K562 (cell line): ENCODE measurements at regions not wholly inside any gene's neighbourhood (a gene's known extent, or its start where the extent isn't known, plus 50 kb on each side); places are given as distances from the start of the nearest gene placed in this dataset.

ENCODE experiments used
- ATAC-seq: fragments of 200-7000 bp; cut with Tn5 transposase; 3 replicates; pipeline ENCODE4 v1.9.1; 2020; ENCODE audit warnings: moderate library complexity
- BruUV-seq: library from RNA; stranded (reverse); fragments of 400-500 nt; replicated peaks from 2 replicates; lab custom pipeline; 2021; lab: Mats Ljungman, UMichigan
- CTCF ChIA-PET: fragments of 300-600 bp; formaldehyde crosslinking; extraction: SDS; loops from one replicate; lab custom pipeline; 2021; ENCODE audit warnings: low intra/inter-chr PET ratio; lab: Yijun Ruan, JAX
- POLR2A ChIA-PET: fragments of 300-600, 350-650 bp; sonication (Branson Sonifier 250); formaldehyde crosslinking; extraction: SDS; loops from one replicate; lab custom pipeline; 2021; ENCODE audit warnings: antibody characterized with exemption, inconsistent platforms; lab: Yijun Ruan, JAX
- DNase-seq, 4 experiments: peaks; one replicate each; pipeline versions ENCODE4 v3.0.0 to v3.0.0-alpha.2; 2011 to 2018; ENCODE audit warnings: low spot score in 3 of 4, mixed read lengths in 3 of 4; ENCODE audit errors: extremely low read depth in 1 of 4
- FAIRE-seq: peaks from 2 replicates; lab custom pipeline; 2011; peaks lifted over from hg19 to GRCh38; lab: Jason Lieb, UNC
- H2AFZ ChIP-seq: 2 replicates; pipeline ENCODE4 v1.6.0; 2011; ENCODE audit warnings: low read depth, low read length, control low read depth, inconsistent platforms
- H3K27ac ChIP-seq: fragments of 200-600 bp; 3 replicates; pipeline ENCODE4 v1.8.0; 2011; ENCODE audit warnings: low read depth, mild to moderate bottlenecking, control low read depth, inconsistent platforms, low read length, moderate library complexity, mixed read lengths; ENCODE audit errors: extremely low read depth
- H3K27me3 ChIP-seq, 2 experiments: fragments of 300-600 bp in 1 of 2; 2 replicates in 1 of 2; 3 replicates in 1 of 2; pipeline versions ENCODE4 v1.6.0 to v1.8.0; 2011; ENCODE audit warnings: inconsistent platforms in 2 of 2, low read length in 2 of 2, mild to moderate bottlenecking in 1 of 2, mixed read lengths in 1 of 2, moderate library complexity in 1 of 2; ENCODE audit not compliant: control insufficient read depth in 2 of 2, insufficient read depth in 2 of 2
- H3K36me3 ChIP-seq: fragments of 300-600 bp; 3 replicates; pipeline ENCODE4 v1.8.0; 2011; ENCODE audit warnings: mild to moderate bottlenecking, low read length, inconsistent platforms; ENCODE audit not compliant: control insufficient read depth, insufficient read depth
- H3K4me1 ChIP-seq, 2 experiments: fragments of 200-600 bp in 1 of 2; replicated peaks in 1 of 2; 2 replicates in 1 of 2; 3 replicates in 1 of 2; pipeline versions ENCODE4 v1.5.1 to v1.8.0; 2011; ENCODE audit warnings: inconsistent platforms in 2 of 2, low read length in 2 of 2, mild to moderate bottlenecking in 1 of 2, mixed read lengths in 1 of 2, moderate library complexity in 1 of 2; ENCODE audit not compliant: control insufficient read depth in 2 of 2, insufficient read depth in 2 of 2
- H3K4me2 ChIP-seq: 2 replicates; pipeline ENCODE4 v1.6.1; 2011; ENCODE audit warnings: low read length, control low read depth, inconsistent platforms, mixed read lengths; ENCODE audit not compliant: insufficient read depth
- H3K4me3 ChIP-seq: fragments of 200-600 bp; sonication (generic), shearing (Covaris generic); 2 replicates; pipeline ENCODE4 v1.5.1; 2016; ENCODE audit warnings: control low read depth, inconsistent platforms
- H3K79me2 ChIP-seq: fragments of 200-600 bp; 3 replicates; pipeline ENCODE4 v1.8.0; 2011; ENCODE audit warnings: low read length, inconsistent platforms; ENCODE audit not compliant: control insufficient read depth, insufficient read depth
- H3K9ac ChIP-seq, 2 experiments: 2 replicates each; pipeline versions ENCODE4 v1.6.0 to v1.6.1; 2011; ENCODE audit warnings: low read depth in 2 of 2, low read length in 2 of 2, control low read depth in 1 of 2, inconsistent platforms in 1 of 2, mild to moderate bottlenecking in 1 of 2, mixed read lengths in 1 of 2; ENCODE audit not compliant: insufficient read depth in 1 of 2
- H3K9me1 ChIP-seq: one replicate; pipeline ENCODE4 v1.6.0; 2011; ENCODE audit warnings: inconsistent platforms, mild to moderate bottlenecking, low read length, moderate library complexity; ENCODE audit not compliant: control insufficient read depth, insufficient read depth
- H3K9me3 ChIP-seq: replicated peaks from 2 replicates; pipeline ENCODE4 v1.5.1; 2011; ENCODE audit warnings: low read depth, low read length, inconsistent platforms; ENCODE audit not compliant: control insufficient read depth, insufficient read depth
- H4K20me1 ChIP-seq: replicated peaks from 2 replicates; pipeline ENCODE4 v1.6.1; 2011; ENCODE audit warnings: low read length, inconsistent platforms, mixed read lengths; ENCODE audit not compliant: control insufficient read depth, insufficient read depth
- ILK ChIP-seq: fragments of 450-650 bp; IDR thresholded peaks from 2 replicates; pipeline ENCODE4 v1.6.1; 2016; ENCODE audit warnings: missing genetic modification characterization, low read depth, mild to moderate bottlenecking, missing compliant biosample characterization, moderate library complexity, borderline replicate concordance
- KAT2B ChIP-seq: IDR thresholded peaks from one replicate; pipeline ENCODE4 v1.6.1; 2012; ENCODE audit warnings: low read depth, mild to moderate bottlenecking, control low read depth, inconsistent platforms, low read length, moderate library complexity
- L3MBTL2 ChIP-seq: fragments of 450-650 bp; IDR thresholded peaks from 2 replicates; pipeline ENCODE4 v1.6.1; 2016; ENCODE audit warnings: mild to moderate bottlenecking, moderate library complexity
- NR3C1 ChIP-seq: sonication (generic); formaldehyde crosslinking; IDR thresholded peaks from 2 replicates; pipeline ENCODE4 v1.8.1; 2022; ENCODE audit warnings: missing genetic modification reagents
- RBM14 ChIP-seq: fragments of 200-400 bp; formaldehyde crosslinking; IDR thresholded peaks from 2 replicates; pipeline ENCODE4 v1.6.1; 2018; ENCODE audit warnings: low read depth, mild to moderate bottlenecking, low read length, moderate library complexity, borderline replicate concordance; ENCODE audit not compliant: insufficient read depth
- RNF2 ChIP-seq: sonication (generic); IDR thresholded peaks from 2 replicates; pipeline ENCODE4 v1.6.1; 2016
- SIN3B ChIP-seq: fragments of 450-650 bp; IDR thresholded peaks from 2 replicates; pipeline ENCODE4 v1.6.1; 2017; ENCODE audit warnings: low read depth, mild to moderate bottlenecking, moderate library complexity
- SMARCB1 ChIP-seq: IDR thresholded peaks from 2 replicates; pipeline ENCODE4 v1.6.1; 2011; ENCODE audit warnings: improper control_type of control experiment, low read depth; ENCODE audit not compliant: insufficient read length
- SMARCC2 ChIP-seq: fragments of 450-650 bp; IDR thresholded peaks from 2 replicates; pipeline ENCODE4 v1.6.1; 2017; ENCODE audit warnings: antibody characterized with exemption, moderate library complexity, mild to moderate bottlenecking, low read depth
- TCFL5 ChIP-seq: fragments of 250-450 bp; sonication (Bioruptor Pico); conservative IDR thresholded peaks from 2 replicates; pipeline ENCODE4 v1.6.1; 2021; ENCODE audit warnings: mild to moderate bottlenecking, moderate library complexity, matching md5 sums
- whole genome bisulfite sequencing: fragments of 100-300 bp; shearing (Covaris generic); methylation state at CpG from one replicate; pipeline ENCODE4 v1.1.6; 2016; ENCODE audit warnings: low coverage, mixed read lengths; ENCODE audit not compliant: insufficient coverage; ENCODE audit errors: missing lambda C conversion rate; 5-methylcytosine and 5-hydroxymethylcytosine counted together
- in situ Hi-C: fragments of 300-500 bp; cut with MboI; formaldehyde crosslinking; loops from 4 replicates; pipeline ENCODE4 v1.15.0; 2018; ENCODE audit warnings: inconsistent platforms, mixed read lengths
- intact Hi-C: fragments of 100-400 bp; cut with micrococcal nuclease; formaldehyde crosslinking; loops from 2 replicates; pipeline ENCODE4 v1.14.2; 2022
- TF ChIP-seq, protein P1 (sequence below), 2 experiments: fragments of 450-650 bp in 1 of 2; IDR thresholded peaks; 2 replicates each; pipeline ENCODE4 v1.6.1; 2011 to 2017; ENCODE audit warnings: low read depth in 2 of 2, antibody characterized with exemption in 1 of 2, borderline replicate concordance in 1 of 2, low read length in 1 of 2, mild to moderate bottlenecking in 1 of 2, mixed read lengths in 1 of 2; ENCODE audit not compliant: control insufficient read depth in 1 of 2
- TF ChIP-seq, protein P2 (sequence below): sonication (generic); formaldehyde crosslinking; IDR thresholded peaks from 2 replicates; pipeline ENCODE4 v1.9.0; 2022; ENCODE audit warnings: mild to moderate bottlenecking, missing genetic modification reagents
- TF ChIP-seq, protein P3 (sequence below): IDR thresholded peaks from 2 replicates; pipeline ENCODE4 v1.6.1; 2011; ENCODE audit not compliant: insufficient read length; ENCODE audit errors: extremely low read depth
- TF ChIP-seq, protein P4 (sequence below): fragments of 250-450 bp; sonication (Bioruptor Pico); IDR thresholded peaks from 2 replicates; pipeline ENCODE4 v1.4.0; 2020

DNA sequence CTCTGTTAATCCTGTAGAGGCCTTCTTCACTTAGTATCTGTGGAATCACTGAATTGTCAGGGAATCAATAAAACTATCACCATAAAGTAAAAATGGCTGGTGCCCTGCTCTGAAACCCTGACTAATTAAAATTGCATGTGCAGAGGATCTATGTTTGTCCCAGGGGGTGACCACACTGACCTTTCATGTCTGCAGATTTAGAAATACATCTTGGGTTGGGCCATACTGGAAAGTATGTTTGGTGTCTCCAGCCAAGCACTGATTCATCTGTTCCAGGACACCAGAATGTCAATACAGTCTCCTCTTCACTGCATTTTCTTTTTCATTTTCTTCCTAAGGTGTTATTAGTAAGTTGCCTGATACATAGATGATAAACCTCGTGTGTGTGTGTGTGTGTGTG, 490.9 kb upstream of the INTU start:
- Histone ChIP-seq H3K79me2 (no peaks in the 10 kb centered on the region), H3K4me3 (no peak overlapping the region), H3K27me3 (no peaks in the 10 kb centered on the region), H4K20me1 (no peaks in the 10 kb centered on the region), H3K9me1 (no peaks in the 10 kb centered on the region), H3K4me2 (no peak overlapping the region), H3K9ac (no peak overlapping the region), H3K9me3 (no peaks in the 10 kb centered on the region), H2AFZ (no peak overlapping the region), H3K4me1 (no peaks in the 10 kb centered on the region), H3K27ac (no peak overlapping the region), H3K36me3 (no peaks in the 10 kb centered on the region)
- no TSS peak for BruUV-seq
- no peak for FAIRE-seq
- ChIA-PET CTCF (no interaction called here), POLR2A (no interaction called here)
- DNase-seq: no peak
- intact Hi-C loops (no loop called here), in situ Hi-C loops (no loop called here)
- 17% methylated on average over 1 of the region's 1 CpG for WGBS
- no peak for ATAC-seq
- TF ChIP-seq, protein P1, sequence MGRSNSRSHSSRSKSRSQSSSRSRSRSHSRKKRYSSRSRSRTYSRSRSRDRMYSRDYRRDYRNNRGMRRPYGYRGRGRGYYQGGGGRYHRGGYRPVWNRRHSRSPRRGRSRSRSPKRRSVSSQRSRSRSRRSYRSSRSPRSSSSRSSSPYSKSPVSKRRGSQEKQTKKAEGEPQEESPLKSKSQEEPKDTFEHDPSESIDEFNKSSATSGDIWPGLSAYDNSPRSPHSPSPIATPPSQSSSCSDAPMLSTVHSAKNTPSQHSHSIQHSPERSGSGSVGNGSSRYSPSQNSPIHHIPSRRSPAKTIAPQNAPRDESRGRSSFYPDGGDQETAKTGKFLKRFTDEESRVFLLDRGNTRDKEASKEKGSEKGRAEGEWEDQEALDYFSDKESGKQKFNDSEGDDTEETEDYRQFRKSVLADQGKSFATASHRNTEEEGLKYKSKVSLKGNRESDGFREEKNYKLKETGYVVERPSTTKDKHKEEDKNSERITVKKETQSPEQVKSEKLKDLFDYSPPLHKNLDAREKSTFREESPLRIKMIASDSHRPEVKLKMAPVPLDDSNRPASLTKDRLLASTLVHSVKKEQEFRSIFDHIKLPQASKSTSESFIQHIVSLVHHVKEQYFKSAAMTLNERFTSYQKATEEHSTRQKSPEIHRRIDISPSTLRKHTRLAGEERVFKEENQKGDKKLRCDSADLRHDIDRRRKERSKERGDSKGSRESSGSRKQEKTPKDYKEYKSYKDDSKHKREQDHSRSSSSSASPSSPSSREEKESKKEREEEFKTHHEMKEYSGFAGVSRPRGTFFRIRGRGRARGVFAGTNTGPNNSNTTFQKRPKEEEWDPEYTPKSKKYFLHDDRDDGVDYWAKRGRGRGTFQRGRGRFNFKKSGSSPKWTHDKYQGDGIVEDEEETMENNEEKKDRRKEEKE (IDR thresholded peaks at IDR 0.05; ENCODE audit: borderline replicate concordance in 1 of 2, control insufficient read depth in 1 of 2, low read depth in 2 of 2, low read length in 1 of 2): no peak
- TF ChIP-seq, protein P2, sequence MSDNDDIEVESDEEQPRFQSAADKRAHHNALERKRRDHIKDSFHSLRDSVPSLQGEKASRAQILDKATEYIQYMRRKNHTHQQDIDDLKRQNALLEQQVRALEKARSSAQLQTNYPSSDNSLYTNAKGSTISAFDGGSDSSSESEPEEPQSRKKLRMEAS (CRISPR knock-in tag): no peak
- TF ChIP-seq RNF2: no peak
- TF ChIP-seq RBM14: no peak
- no peak for TF ChIP-seq ILK (tag)
- no peak for TF ChIP-seq SIN3B
- TF ChIP-seq TCFL5 (CRISPR knock-in tag): no peak
- no peak for TF ChIP-seq SMARCB1
- TF ChIP-seq, protein P3, sequence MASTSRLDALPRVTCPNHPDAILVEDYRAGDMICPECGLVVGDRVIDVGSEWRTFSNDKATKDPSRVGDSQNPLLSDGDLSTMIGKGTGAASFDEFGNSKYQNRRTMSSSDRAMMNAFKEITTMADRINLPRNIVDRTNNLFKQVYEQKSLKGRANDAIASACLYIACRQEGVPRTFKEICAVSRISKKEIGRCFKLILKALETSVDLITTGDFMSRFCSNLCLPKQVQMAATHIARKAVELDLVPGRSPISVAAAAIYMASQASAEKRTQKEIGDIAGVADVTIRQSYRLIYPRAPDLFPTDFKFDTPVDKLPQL: no peak
- TF ChIP-seq KAT2B: no peak
- no peak for TF ChIP-seq SMARCC2
- TF ChIP-seq, protein P4, sequence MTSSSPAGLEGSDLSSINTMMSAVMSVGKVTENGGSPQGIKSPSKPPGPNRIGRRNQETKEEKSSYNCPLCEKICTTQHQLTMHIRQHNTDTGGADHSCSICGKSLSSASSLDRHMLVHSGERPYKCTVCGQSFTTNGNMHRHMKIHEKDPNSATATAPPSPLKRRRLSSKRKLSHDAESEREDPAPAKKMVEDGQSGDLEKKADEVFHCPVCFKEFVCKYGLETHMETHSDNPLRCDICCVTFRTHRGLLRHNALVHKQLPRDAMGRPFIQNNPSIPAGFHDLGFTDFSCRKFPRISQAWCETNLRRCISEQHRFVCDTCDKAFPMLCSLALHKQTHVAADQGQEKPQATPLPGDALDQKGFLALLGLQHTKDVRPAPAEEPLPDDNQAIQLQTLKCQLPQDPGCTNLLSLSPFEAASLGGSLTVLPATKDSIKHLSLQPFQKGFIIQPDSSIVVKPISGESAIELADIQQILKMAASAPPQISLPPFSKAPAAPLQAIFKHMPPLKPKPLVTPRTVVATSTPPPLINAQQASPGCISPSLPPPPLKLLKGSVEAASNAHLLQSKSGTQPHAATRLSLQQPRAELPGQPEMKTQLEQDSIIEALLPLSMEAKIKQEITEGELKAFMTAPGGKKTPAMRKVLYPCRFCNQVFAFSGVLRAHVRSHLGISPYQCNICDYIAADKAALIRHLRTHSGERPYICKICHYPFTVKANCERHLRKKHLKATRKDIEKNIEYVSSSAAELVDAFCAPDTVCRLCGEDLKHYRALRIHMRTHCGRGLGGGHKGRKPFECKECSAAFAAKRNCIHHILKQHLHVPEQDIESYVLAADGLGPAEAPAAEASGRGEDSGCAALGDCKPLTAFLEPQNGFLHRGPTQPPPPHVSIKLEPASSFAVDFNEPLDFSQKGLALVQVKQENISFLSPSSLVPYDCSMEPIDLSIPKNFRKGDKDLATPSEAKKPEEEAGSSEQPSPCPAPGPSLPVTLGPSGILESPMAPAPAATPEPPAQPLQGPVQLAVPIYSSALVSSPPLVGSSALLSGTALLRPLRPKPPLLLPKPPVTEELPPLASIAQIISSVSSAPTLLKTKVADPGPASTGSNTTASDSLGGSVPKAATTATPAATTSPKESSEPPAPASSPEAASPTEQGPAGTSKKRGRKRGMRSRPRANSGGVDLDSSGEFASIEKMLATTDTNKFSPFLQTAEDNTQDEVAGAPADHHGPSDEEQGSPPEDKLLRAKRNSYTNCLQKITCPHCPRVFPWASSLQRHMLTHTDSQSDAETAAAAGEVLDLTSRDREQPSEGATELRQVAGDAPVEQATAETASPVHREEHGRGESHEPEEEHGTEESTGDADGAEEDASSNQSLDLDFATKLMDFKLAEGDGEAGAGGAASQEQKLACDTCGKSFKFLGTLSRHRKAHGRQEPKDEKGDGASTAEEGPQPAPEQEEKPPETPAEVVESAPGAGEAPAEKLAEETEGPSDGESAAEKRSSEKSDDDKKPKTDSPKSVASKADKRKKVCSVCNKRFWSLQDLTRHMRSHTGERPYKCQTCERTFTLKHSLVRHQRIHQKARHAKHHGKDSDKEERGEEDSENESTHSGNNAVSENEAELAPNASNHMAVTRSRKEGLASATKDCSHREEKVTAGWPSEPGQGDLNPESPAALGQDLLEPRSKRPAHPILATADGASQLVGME (CRISPR knock-in tag): no peak
- TF ChIP-seq NR3C1 (CRISPR knock-in tag): no peak
- no peak for TF ChIP-seq L3MBTL2
